ENCODE measurements at regions not wholly inside any gene's neighbourhood (a gene's known extent, or its start where the extent isn't known, plus 50 kb on each side); places are given as distances from the start of the nearest gene placed in this dataset.

DNA sequence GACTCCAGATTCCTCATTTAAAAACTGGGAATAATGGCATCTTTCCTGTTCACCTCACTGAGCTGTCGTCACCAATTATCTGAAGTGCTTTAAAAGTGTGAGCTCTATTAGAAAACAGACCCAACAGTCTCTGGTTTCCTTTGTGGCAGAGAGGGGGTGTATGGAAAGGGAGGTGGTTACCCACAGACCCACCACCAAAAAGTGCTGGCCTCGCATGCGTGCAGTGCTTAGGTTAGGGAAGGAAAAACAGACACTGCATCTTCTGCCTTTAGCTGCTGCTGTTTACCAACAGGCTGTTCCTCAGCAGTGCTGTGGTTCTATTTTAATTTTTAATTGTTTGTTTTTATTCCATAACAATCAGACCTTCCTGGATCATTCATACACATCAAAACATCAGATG is 249.6 kb downstream of the PIK3R1 start:
- no peak for TF ChIP-seq POLR2A (IDR thresholded peaks at IDR 0.05)
- TF ChIP-seq, protein P1, sequence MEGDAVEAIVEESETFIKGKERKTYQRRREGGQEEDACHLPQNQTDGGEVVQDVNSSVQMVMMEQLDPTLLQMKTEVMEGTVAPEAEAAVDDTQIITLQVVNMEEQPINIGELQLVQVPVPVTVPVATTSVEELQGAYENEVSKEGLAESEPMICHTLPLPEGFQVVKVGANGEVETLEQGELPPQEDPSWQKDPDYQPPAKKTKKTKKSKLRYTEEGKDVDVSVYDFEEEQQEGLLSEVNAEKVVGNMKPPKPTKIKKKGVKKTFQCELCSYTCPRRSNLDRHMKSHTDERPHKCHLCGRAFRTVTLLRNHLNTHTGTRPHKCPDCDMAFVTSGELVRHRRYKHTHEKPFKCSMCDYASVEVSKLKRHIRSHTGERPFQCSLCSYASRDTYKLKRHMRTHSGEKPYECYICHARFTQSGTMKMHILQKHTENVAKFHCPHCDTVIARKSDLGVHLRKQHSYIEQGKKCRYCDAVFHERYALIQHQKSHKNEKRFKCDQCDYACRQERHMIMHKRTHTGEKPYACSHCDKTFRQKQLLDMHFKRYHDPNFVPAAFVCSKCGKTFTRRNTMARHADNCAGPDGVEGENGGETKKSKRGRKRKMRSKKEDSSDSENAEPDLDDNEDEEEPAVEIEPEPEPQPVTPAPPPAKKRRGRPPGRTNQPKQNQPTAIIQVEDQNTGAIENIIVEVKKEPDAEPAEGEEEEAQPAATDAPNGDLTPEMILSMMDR (IDR thresholded peaks at IDR 0.05): no peak

Data from lower leg skin (tissue), 3 donors.